IPS DF 4.7 (cell line): ENCODE measurements at regions not wholly inside any gene's neighbourhood (a gene's known extent, or its start where the extent isn't known, plus 50 kb on each side); places are given as distances from the start of the nearest gene placed in this dataset.

Experiments
- DNase-seq: peaks from one replicate; pipeline ENCODE4 v3.0.0-alpha.2; 2013; ENCODE audit warnings: low spot score; ENCODE audit errors: extremely low read depth

- DNase-seq: no peak
These were observed 82.1 kb upstream of the RASGRP1 start for GRCh38 chr15:38646716-38647115.

DNA sequence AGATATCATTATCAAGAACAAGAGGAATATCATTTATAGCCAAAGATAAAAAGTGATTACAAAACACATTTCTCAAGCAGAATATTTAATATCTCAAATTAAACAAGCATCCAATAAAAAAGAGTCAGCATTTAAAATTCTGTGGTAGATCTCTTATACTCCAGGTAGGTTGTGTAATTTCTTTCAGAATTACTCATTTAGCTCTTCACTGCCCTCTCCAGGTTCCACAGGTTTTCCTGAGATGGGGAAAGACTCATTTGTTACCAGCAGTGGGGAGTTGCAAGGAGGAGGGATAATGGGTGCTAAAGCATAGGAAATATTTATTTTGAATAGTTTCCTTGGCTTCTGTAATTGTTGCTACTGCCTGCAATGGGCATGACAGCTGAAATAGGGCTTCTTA, 83.1 kb upstream of the RASGRP1 start:
- no peak for DNase-seq

DNA sequence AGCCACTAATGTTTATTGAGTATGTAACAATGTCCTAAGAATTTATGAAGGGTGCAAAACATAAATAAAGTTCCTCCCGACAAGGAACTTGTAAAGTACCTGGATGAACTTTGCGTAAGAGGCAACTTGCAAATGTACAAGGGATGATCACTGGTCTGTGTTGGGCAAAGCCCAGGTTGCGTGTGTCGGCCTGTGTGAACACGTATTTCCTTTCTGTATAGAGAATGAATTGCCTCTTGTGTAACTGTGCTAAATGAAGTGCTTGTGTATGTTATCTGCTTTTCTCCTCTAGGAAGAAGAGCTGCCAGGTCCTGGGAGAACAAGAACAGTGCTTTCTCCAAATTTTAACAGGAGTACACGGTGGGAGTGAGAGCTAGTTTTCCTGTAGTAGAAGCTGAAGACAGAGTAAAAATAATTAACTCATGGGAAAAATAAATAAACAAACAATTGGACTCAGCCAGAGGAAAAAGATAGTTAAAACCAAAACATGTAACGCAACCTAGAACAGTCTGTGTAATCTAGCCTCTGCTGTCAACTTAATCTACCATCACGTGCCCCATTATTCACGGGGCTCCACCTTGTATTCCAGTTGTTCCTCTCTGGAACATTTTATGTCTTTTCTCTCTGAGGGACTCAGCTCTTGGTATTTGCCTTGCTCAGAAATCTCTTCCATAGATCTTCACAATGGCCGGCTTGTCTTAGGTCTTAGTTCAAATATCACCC, 83.7 kb upstream of the RASGRP1 start:
- no peak for DNase-seq

DNA sequence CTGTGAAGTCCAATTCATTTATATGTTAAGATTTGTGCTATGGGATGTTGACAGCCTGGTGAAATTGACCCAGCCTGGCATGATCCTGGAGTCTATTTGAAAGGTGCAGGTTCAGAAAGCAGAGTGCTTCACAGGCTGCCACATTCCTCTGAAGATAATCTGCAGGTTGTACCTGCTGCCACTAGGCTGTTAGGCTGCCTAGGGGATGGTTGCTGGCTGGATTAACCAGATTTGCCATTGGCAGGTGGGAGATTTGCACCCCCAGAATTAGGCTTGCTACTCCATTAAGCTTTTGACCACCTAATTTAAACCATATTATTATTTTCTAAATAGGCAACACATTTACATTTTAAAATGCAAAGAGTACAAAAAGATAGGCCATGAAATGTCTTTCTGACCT, 85.8 kb upstream of the RASGRP1 start:
- DNase-seq: no peak

DNA sequence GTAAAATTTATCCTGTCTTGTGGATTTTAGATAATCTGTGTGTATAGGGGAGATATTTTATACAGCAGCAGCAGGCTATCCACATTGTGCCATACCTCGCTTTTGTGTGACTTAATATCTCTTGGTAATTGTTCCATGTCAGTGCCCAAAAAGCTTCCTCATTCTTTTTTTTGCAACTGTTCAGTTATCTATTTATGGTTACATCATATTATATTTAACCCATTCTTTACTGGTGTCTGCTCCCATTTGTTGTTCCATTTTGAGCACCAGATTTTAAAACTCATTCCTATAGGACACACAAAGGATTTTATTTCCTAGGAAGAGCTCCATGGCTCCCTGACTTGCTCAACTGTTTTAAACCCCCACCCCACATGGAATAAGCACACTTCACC, 86.3 kb upstream of the RASGRP1 start:
- no peak for DNase-seq

GRCh38 chr15:38651328-38652038, 86.9 kb upstream of the RASGRP1 start:
- no peak for DNase-seq

DNA sequence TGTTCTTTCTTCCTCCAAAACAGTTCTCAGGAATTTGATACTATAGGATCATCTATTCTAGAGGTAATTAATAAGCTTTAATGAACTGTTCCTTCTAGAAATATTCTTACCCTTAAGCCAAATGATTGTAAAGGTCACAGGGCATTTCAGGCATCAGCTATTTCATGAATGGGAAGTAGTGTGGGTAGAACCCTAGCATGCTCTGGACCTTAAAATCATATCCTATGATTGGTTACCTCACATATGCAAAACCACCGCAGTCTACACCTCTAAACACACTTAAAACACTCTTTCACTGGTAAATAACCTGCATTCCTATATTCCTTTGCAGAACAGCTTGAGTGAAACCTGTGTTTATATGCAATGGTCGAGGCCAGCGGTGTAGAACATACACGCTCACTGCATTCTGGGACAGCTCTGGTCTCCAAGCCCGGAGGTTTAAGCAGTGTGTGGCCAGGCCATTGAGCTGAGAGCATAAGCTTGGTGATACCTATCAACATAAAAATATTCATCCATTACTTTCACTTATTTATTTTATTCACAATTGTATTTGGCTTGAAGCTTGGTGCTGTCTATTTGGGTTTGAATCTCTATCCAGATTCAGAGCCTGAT, 87.7 kb upstream of the RASGRP1 start:
- DNase-seq: no peak

GRCh38 chr15:38652998-38653397, 88.4 kb upstream of the RASGRP1 start:
- DNase-seq: no peak

- no peak for DNase-seq
These were observed 93.8 kb upstream of the RASGRP1 start for GRCh38 chr15:38658431-38658830.

- DNase-seq: no peak
These were observed 96.1 kb upstream of the RASGRP1 start for GRCh38 chr15:38660738-38661137.

GRCh38 chr15:38662033-38662802, 97.6 kb upstream of the RASGRP1 start:
- no peak for DNase-seq

DNA sequence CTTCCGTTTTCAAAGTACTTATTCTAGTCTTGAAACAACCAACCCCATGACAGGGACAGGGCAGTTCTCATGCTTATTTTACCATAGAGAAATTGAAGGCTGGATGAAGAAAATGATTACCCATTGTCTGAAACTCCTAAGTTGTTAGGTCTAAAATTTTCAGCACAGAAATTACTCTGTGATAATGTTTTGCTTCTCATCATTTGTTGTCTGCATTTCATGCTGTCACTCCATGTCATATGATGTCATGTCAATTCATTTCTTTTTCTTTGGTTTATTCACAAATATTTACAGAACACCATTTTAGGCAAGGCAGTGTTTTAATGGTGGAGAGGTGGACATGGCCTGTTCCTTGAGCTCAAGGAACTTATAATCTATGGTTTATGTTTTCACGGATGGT, 98.2 kb upstream of the RASGRP1 start:
- DNase-seq: no peak

DNA sequence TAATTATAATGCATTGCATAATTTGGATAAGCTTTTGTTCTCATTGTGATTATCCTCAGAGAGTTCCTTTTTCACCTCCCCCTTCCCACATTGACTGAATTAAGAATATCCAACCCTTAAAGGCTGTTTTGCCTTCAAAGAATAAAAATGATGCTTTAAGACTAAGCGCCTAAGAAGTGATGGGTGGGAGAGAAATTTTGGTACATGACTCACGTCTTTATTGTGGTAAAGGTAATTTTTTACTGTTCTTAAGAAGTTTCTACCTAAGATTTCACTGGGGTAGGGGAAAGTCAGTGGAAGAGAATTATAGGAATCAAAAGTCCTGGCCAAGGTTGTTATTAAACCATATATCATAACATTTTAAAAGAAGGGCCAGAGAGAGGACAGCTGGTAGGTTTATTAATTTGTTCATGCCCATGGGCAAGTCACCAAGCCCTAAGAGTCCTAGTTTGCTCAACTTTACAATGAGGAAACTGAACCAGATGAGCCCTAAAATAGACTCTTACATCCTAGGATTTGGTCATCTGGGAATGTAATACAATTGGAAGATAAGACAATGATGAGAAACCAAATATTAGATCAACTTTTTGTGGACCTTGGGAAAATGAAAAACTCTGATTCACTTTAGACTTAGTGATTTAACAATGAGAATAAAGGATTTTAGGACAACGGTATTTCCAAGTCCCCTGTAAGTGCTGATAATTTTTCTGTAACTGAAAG, 101.1 kb upstream of the RASGRP1 start:
- no peak for DNase-seq

- DNase-seq: no peak
These were observed 102.4 kb upstream of the RASGRP1 start for GRCh38 chr15:38666865-38667510.

DNA sequence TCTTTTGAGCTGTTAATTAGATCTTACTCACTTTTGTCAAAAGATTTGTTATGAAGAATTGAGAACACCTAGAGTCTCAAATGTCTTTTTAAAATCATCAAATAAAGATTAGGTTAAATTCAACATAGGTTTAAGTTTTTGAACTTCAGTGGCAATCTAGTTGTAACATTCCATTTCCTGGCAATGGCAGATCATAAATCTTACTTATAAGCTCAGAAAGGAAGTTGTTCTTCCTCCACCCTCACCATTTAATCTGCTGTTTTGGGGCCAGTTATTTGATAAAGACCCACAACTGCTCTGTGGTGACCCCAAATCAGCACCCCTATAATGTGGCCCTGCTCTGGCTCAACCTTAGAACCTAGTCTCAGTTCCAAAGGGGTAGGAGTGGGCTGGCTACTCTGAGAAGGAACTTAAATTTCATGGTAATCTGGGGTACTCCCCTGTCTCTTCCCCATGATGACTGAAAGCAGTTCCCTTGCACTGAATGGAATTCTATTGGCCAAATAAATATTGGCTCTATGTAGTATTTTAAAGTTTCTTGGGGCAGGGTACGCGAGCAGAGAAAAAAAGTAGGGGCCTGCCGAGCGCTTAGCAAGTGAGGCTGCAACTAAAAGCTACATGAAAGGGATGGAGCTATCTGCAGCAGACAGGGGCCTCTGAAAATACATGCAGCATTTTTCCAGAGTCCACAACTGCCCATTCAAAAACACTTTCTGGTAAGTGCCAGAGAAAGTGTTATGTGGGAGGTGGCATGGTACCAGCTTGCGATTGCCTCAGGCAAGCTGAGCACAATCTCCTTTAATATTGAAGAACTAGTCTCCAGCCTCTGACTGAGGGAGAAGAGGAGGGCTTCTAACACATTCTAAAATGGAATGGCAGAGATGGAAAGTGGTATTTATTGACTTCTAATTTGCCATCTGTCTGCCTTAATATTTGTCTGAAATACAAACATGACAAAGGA, 103.6 kb upstream of the RASGRP1 start:
- DNase-seq: no peak

DNA sequence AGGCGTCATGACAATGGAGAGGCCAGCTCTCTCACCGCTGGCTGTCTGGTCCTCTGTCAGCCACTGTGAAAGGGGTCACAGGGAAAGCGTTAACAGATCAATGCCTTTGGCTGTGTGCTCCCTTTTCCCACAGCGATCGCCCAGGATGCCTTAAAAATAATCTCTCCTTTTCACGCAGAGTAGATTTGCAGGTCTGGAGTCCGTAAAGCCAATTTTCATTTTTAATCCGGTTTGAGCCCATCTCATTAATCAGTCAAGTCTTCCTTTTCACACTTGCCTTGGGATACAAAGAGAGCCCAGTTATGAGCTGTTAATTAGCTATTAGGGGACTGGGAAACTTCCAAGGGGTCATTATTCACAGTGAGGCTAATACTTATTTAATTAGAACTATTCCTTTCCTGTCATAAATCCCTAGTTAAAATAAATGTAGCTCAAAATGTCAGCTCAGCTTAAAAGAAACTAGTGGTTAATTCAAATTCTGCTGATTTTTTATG, 104.3 kb upstream of the RASGRP1 start:
- DNase-seq: no peak

DNA sequence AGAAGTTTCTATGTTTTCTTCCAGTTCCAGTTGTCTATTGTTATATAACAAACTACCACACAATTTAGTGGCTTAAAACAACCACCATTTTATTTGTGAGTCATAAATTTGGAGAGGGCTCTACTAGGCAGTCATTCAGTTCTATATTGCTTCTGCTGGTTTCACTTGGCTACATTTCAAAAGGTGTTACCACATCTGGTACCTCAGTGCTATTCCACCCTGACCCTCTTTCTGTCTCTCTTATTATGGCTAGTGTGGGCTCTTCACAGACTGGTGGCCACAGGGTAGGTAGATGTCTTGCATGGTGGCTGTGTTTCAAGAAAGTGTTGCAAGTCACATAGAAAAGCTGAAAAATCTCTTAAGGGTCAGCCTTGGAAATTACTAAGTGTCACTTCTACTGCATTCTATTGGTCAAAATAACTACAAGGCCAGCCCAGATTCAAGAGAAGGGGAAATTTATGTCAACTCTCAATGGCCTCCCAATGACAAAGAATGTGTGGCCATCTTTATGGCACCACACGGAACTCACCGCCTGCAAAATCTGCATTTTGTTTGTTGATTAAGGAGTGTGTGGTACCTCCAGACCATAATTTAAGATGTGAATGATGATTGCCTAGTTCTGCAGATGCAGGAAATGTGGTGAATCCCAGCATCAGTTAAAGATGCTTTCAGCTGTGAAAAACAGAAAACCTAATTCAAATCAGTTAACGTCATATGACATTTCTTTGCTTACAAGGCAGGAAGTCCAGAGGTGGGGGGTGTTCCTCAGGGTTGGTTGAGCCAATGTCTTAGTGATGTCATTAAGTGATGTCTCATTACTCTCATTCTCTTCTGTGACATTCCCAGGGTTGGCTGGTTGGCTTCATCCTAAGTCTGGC, 105.8 kb upstream of the RASGRP1 start:
- no peak for DNase-seq

GRCh38 chr15:38671006-38671387, 106.4 kb upstream of the RASGRP1 start:
- DNase-seq: no peak
